Hepatocyte (in vitro differentiated cells): ENCODE measurements at regions not wholly inside any gene's neighbourhood (a gene's known extent, or its start where the extent isn't known, plus 50 kb on each side); places are given as distances from the start of the nearest gene placed in this dataset.

ENCODE experiments used
- DNase-seq: peaks from one replicate; pipeline ENCODE4 v3.0.0-alpha.2; 2016; ENCODE audit warnings: low spot score
- H2AFZ ChIP-seq: fragments of 200-600 bp; sonication (generic); 2 replicates; pipeline ENCODE4 v1.6.0; 2016; ENCODE audit warnings: antibody characterized with exemption, mild to moderate bottlenecking
- H3K27ac ChIP-seq: fragments of 200-600 bp; sonication (generic); 2 replicates; pipeline ENCODE4 v1.5.1; 2016; ENCODE audit warnings: mild to moderate bottlenecking
- H3K27me3 ChIP-seq: fragments of 200-600 bp; sonication (generic); 2 replicates; pipeline ENCODE4 v1.6.1; 2016
- H3K36me3 ChIP-seq: fragments of 200-600 bp; sonication (generic); replicated peaks from 2 replicates; pipeline ENCODE4 v1.5.1; 2016; ENCODE audit warnings: low read depth; ENCODE audit not compliant: insufficient read depth
- H3K4me1 ChIP-seq: fragments of 200-600 bp; sonication (generic); 2 replicates; pipeline ENCODE4 v1.5.1; 2016; ENCODE audit warnings: mild to moderate bottlenecking, moderate library complexity; ENCODE audit not compliant: insufficient read depth
- H3K4me2 ChIP-seq: fragments of 200-600 bp; sonication (generic); 2 replicates; pipeline ENCODE4 v1.6.0; 2016
- H3K4me3 ChIP-seq: fragments of 200-600 bp; sonication (generic); 2 replicates; pipeline ENCODE4 v1.5.1; 2016; ENCODE audit warnings: mild to moderate bottlenecking
- H3K79me2 ChIP-seq: fragments of 200-600 bp; sonication (generic); 2 replicates; pipeline ENCODE4 v1.6.0; 2017; ENCODE audit warnings: mild to moderate bottlenecking
- H3K9me2 ChIP-seq: fragments of 200-600 bp; sonication (generic); replicated peaks from 2 replicates; pipeline ENCODE4 v1.6.0; 2017; ENCODE audit warnings: mild to moderate bottlenecking; ENCODE audit not compliant: insufficient read depth
- H3K9me3 ChIP-seq: fragments of 200-600 bp; sonication (generic); 2 replicates; pipeline ENCODE4 v1.5.1; 2016; ENCODE audit warnings: low read depth, mild to moderate bottlenecking
- H4K20me1 ChIP-seq: fragments of 200-600 bp; sonication (generic); 2 replicates; pipeline ENCODE4 v1.6.0; 2016; ENCODE audit warnings: mild to moderate bottlenecking; ENCODE audit not compliant: insufficient read depth, poor library complexity, severe bottlenecking
- CTCF ChIP-seq: fragments of 200-600 bp; sonication (generic); IDR thresholded peaks from 2 replicates; pipeline ENCODE4 v1.5.1; 2016; ENCODE audit warnings: antibody characterized with exemption, mild to moderate bottlenecking; ENCODE audit not compliant: poor library complexity
- EZH2 ChIP-seq: fragments of 200-600 bp; sonication (generic); IDR thresholded peaks from 2 replicates; pipeline ENCODE4 v1.6.1; 2016; ENCODE audit warnings: antibody characterized with exemption, mild to moderate bottlenecking, borderline replicate concordance
- EZH2phosphoT487 ChIP-seq: fragments of 200-600 bp; sonication (generic); IDR thresholded peaks from one replicate; pipeline ENCODE4 v1.6.1; 2018; ENCODE audit warnings: antibody characterized with exemption, mild to moderate bottlenecking, low read depth, moderate library complexity; ENCODE audit not compliant: unreplicated experiment, severe bottlenecking
- WGBS: methylation state at CpG from one replicate; pipeline ENCODE4 v1.1.6; 2016; ENCODE audit warnings: low lambda C conversion rate; ENCODE audit errors: missing lambda C conversion rate; 5-methylcytosine and 5-hydroxymethylcytosine counted together

- H3K9me3 ChIP-seq: no peaks in the 10 kb centered on the region
- H3K9me2 ChIP-seq: no peaks in the 10 kb centered on the region
- no peak overlapping the region for H3K27ac ChIP-seq
- H3K4me3 ChIP-seq: no peak overlapping the region
- H3K4me1 ChIP-seq: no peaks in the 10 kb centered on the region
- 97% methylated on average over 3 of the region's 3 CpGs for WGBS
- no peaks in the 10 kb centered on the region for H3K27me3 ChIP-seq
- H3K36me3 ChIP-seq: no peaks in the 10 kb centered on the region
- no peak overlapping the region for H3K4me2 ChIP-seq
- no peaks in the 10 kb centered on the region for H4K20me1 ChIP-seq
- no peak overlapping the region for H2AFZ ChIP-seq
- H3K79me2 ChIP-seq: no peaks in the 10 kb centered on the region
- TF ChIP-seq EZH2phosphoT487 (no peak), EZH2 (no peak), CTCF (no peak)
- no peak for DNase-seq
These were observed 358.5 kb upstream of the RBMS3 start for GRCh38 chr3:28922376-28922775.

GRCh38 chr3:28923994-28924393 is 356.9 kb upstream of the RBMS3 start:
- Histone ChIP-seq H3K36me3 (no peaks in the 10 kb centered on the region), H3K4me3 (no peak overlapping the region), H4K20me1 (no peaks in the 10 kb centered on the region), H3K9me2 (no peaks in the 10 kb centered on the region), H3K27ac (no peak overlapping the region), H3K79me2 (no peaks in the 10 kb centered on the region), H2AFZ (no peak overlapping the region), H3K4me2 (no peak overlapping the region), H3K4me1 (no peaks in the 10 kb centered on the region), H3K27me3 (no peaks in the 10 kb centered on the region), H3K9me3 (no peaks in the 10 kb centered on the region)
- WGBS: 100% methylated on average over 2 of the region's 2 CpGs
- TF ChIP-seq EZH2: no peak
- TF ChIP-seq EZH2phosphoT487: no peak
- no peak for TF ChIP-seq CTCF
- DNase-seq: no peak

GRCh38 chr3:28924744-28925360 is 356.0 kb upstream of the RBMS3 start:
- Histone ChIP-seq H3K27me3 (no peaks in the 10 kb centered on the region), H3K27ac (no peak overlapping the region), H3K79me2 (no peaks in the 10 kb centered on the region), H3K9me2 (no peaks in the 10 kb centered on the region), H3K36me3 (no peaks in the 10 kb centered on the region), H3K4me3 (no peak overlapping the region), H3K9me3 (no peaks in the 10 kb centered on the region), H3K4me2 (no peak overlapping the region), H2AFZ (no peak overlapping the region), H3K4me1 (no peaks in the 10 kb centered on the region), H4K20me1 (no peaks in the 10 kb centered on the region)
- no peak for DNase-seq
- 90% methylated on average over 1 of the region's 1 CpG for WGBS
- TF ChIP-seq EZH2: no peak
- no peak for TF ChIP-seq CTCF
- TF ChIP-seq EZH2phosphoT487: no peak

- no peak for DNase-seq
- H3K36me3 ChIP-seq: no peaks in the 10 kb centered on the region
- no peaks in the 10 kb centered on the region for H3K79me2 ChIP-seq
- H3K9me3 ChIP-seq: no peaks in the 10 kb centered on the region
- no peak overlapping the region for H3K4me2 ChIP-seq
- H3K27ac ChIP-seq: no peak overlapping the region
- 82% methylated on average over 4 of the region's 4 CpGs for WGBS
- H3K9me2 ChIP-seq: no peaks in the 10 kb centered on the region
- H3K4me1 ChIP-seq: no peaks in the 10 kb centered on the region
- no peaks in the 10 kb centered on the region for H3K27me3 ChIP-seq
- no peak for TF ChIP-seq EZH2phosphoT487
- no peak for TF ChIP-seq CTCF
- TF ChIP-seq EZH2: no peak
- no peaks in the 10 kb centered on the region for H4K20me1 ChIP-seq
- H2AFZ ChIP-seq: no peak overlapping the region
- H3K4me3 ChIP-seq: no peak overlapping the region
These were observed 347.5 kb upstream of the RBMS3 start for GRCh38 chr3:28933337-28933736.
